ENCODE measurements at regions not wholly inside any gene's neighbourhood (a gene's known extent, or its start where the extent isn't known, plus 50 kb on each side); places are given as distances from the start of the nearest gene placed in this dataset.
"Not testable (repeated sequence)": the region's sequence is repeated elsewhere in the genome, so short reads cannot be mapped to it uniquely, and the experiment has no call there.

- no peaks in the 10 kb centered on the region for H3K4me1 ChIP-seq (ENCODE audit: insufficient read depth, insufficient read length)
- H3K36me3 ChIP-seq (ENCODE audit: insufficient read depth, insufficient read length, low read length), result no peaks in the 10 kb centered on the region
- DNase-seq (ENCODE audit: low read depth, low spot score), result no peak
- no peak for TF ChIP-seq SUZ12 (IDR thresholded peaks at IDR 0.05; ENCODE audit: extremely low read depth, insufficient read depth, insufficient read length)
- TF ChIP-seq ZNF274 (IDR thresholded peaks at IDR 0.05; ENCODE audit: low read depth, low read length), result no peak
- TF ChIP-seq YY1 (IDR thresholded peaks at IDR 0.05; ENCODE audit: insufficient read depth, insufficient read length), result no peak
- no peaks in the 10 kb centered on the region for H3K27me3 ChIP-seq (ENCODE audit: insufficient read depth, insufficient read length)
- H3K9ac ChIP-seq (ENCODE audit: insufficient read length, low read depth), result no peak overlapping the region
- H3K4me3 ChIP-seq (ENCODE audit: insufficient read length, low read depth), result no peak overlapping the region
- no peaks in the 10 kb centered on the region for H3K9me3 ChIP-seq (ENCODE audit: insufficient read depth, low read length)
These were observed 193.9 kb downstream of the NAF1 start for GRCh38 chr4:162972661-162973330.

GRCh38 chr4:162969194-162969593 is 197.5 kb downstream of the NAF1 start:
- H3K9ac ChIP-seq (ENCODE audit: insufficient read length, low read depth), result no peak overlapping the region
- H3K27me3 ChIP-seq (ENCODE audit: insufficient read depth, insufficient read length), result no peaks in the 10 kb centered on the region
- no peak for DNase-seq (ENCODE audit: low read depth, low spot score)
- no peak overlapping the region for H3K4me3 ChIP-seq (ENCODE audit: insufficient read length, low read depth)
- TF ChIP-seq SUZ12 (IDR thresholded peaks at IDR 0.05; ENCODE audit: extremely low read depth, insufficient read depth, insufficient read length), result no peak
- no peak for TF ChIP-seq ZNF274 (IDR thresholded peaks at IDR 0.05; ENCODE audit: low read depth, low read length)
- no peak for TF ChIP-seq YY1 (IDR thresholded peaks at IDR 0.05; ENCODE audit: insufficient read depth, insufficient read length)
- H3K9me3 ChIP-seq (ENCODE audit: insufficient read depth, low read length), result no peaks in the 10 kb centered on the region
- H3K36me3 ChIP-seq (ENCODE audit: insufficient read depth, insufficient read length, low read length), result no peaks in the 10 kb centered on the region
- H3K4me1 ChIP-seq (ENCODE audit: insufficient read depth, insufficient read length), result no peaks in the 10 kb centered on the region

- H3K4me3 ChIP-seq (ENCODE audit: insufficient read length, low read depth); H3K27me3 ChIP-seq (ENCODE audit: insufficient read depth, insufficient read length); H3K9me3 ChIP-seq (ENCODE audit: insufficient read depth, low read length); H3K36me3 ChIP-seq (ENCODE audit: insufficient read depth, insufficient read length, low read length); H3K9ac ChIP-seq (ENCODE audit: insufficient read length, low read depth); DNase-seq (ENCODE audit: low read depth, low spot score); H3K4me1 ChIP-seq (ENCODE audit: insufficient read depth, insufficient read length): not testable (repeated sequence)
These were observed 200.7 kb downstream of the NAF1 start for GRCh38 chr4:162965978-162966377.

GRCh38 chr4:162959046-162959445 is 207.6 kb downstream of the NAF1 start:
- DNase-seq (ENCODE audit: low read depth, low spot score), result no peak
- H3K9me3 ChIP-seq (ENCODE audit: insufficient read depth, low read length), result no peaks in the 10 kb centered on the region
- no peak overlapping the region for H3K9ac ChIP-seq (ENCODE audit: insufficient read length, low read depth)
- H3K27me3 ChIP-seq (ENCODE audit: insufficient read depth, insufficient read length), result no peaks in the 10 kb centered on the region
- TF ChIP-seq SUZ12 (IDR thresholded peaks at IDR 0.05; ENCODE audit: extremely low read depth, insufficient read depth, insufficient read length) (no peak), ZNF274 (IDR thresholded peaks at IDR 0.05; ENCODE audit: low read depth, low read length) (no peak), YY1 (IDR thresholded peaks at IDR 0.05; ENCODE audit: insufficient read depth, insufficient read length) (no peak)
- H3K4me3 ChIP-seq (ENCODE audit: insufficient read length, low read depth), result no peak overlapping the region
- no peaks in the 10 kb centered on the region for H3K36me3 ChIP-seq (ENCODE audit: insufficient read depth, insufficient read length, low read length)
- no peaks in the 10 kb centered on the region for H3K4me1 ChIP-seq (ENCODE audit: insufficient read depth, insufficient read length)

GRCh38 chr4:162957521-162958143 is 209.1 kb downstream of the NAF1 start:
- no peak for DNase-seq (ENCODE audit: low read depth, low spot score)
- H3K9me3 ChIP-seq (ENCODE audit: insufficient read depth, low read length), result no peaks in the 10 kb centered on the region
- H3K4me3 ChIP-seq (ENCODE audit: insufficient read length, low read depth), result no peak overlapping the region

GRCh38 chr4:162954976-162955375 is 211.7 kb downstream of the NAF1 start:
- Histone ChIP-seq H3K27me3 (ENCODE audit: insufficient read depth, insufficient read length) (no peaks in the 10 kb centered on the region), H3K9ac (ENCODE audit: insufficient read length, low read depth) (no peak overlapping the region), H3K36me3 (ENCODE audit: insufficient read depth, insufficient read length, low read length) (no peaks in the 10 kb centered on the region), H3K4me3 (ENCODE audit: insufficient read length, low read depth) (no peak overlapping the region), H3K9me3 (ENCODE audit: insufficient read depth, low read length) (no peaks in the 10 kb centered on the region), H3K4me1 (ENCODE audit: insufficient read depth, insufficient read length) (no peaks in the 10 kb centered on the region)
- TF ChIP-seq YY1 (IDR thresholded peaks at IDR 0.05; ENCODE audit: insufficient read depth, insufficient read length), result no peak
- no peak for TF ChIP-seq SUZ12 (IDR thresholded peaks at IDR 0.05; ENCODE audit: extremely low read depth, insufficient read depth, insufficient read length)
- no peak for TF ChIP-seq ZNF274 (IDR thresholded peaks at IDR 0.05; ENCODE audit: low read depth, low read length)
- no peak for DNase-seq (ENCODE audit: low read depth, low spot score)

More at GRCh38 chr4:162957521-162958143, 209.1 kb downstream of the NAF1 start:
- Histone ChIP-seq H3K36me3 (ENCODE audit: insufficient read depth, insufficient read length, low read length) (no peaks in the 10 kb centered on the region), H3K9ac (ENCODE audit: insufficient read length, low read depth) (no peak overlapping the region), H3K27me3 (ENCODE audit: insufficient read depth, insufficient read length) (no peaks in the 10 kb centered on the region), H3K4me1 (ENCODE audit: insufficient read depth, insufficient read length) (no peaks in the 10 kb centered on the region)
- TF ChIP-seq SUZ12 (IDR thresholded peaks at IDR 0.05; ENCODE audit: extremely low read depth, insufficient read depth, insufficient read length), result no peak
- no peak for TF ChIP-seq ZNF274 (IDR thresholded peaks at IDR 0.05; ENCODE audit: low read depth, low read length)
- TF ChIP-seq YY1 (IDR thresholded peaks at IDR 0.05; ENCODE audit: insufficient read depth, insufficient read length), result no peak

- no peak for TF ChIP-seq SUZ12 (IDR thresholded peaks at IDR 0.05; ENCODE audit: extremely low read depth, insufficient read depth, insufficient read length)
- TF ChIP-seq YY1 (IDR thresholded peaks at IDR 0.05; ENCODE audit: insufficient read depth, insufficient read length), result no peak
- no peak for TF ChIP-seq ZNF274 (IDR thresholded peaks at IDR 0.05; ENCODE audit: low read depth, low read length)
- no peaks in the 10 kb centered on the region for H3K36me3 ChIP-seq (ENCODE audit: insufficient read depth, insufficient read length, low read length)
These were observed 214.5 kb downstream of the NAF1 start for GRCh38 chr4:162952232-162952631.

More at GRCh38 chr4:162952232-162952631, 214.5 kb downstream of the NAF1 start:
- no peak overlapping the region for H3K9ac ChIP-seq (ENCODE audit: insufficient read length, low read depth)
- peak; percentile 8 for DNase-seq (ENCODE audit: low read depth, low spot score)
- H3K4me3 ChIP-seq (ENCODE audit: insufficient read length, low read depth), result no peak overlapping the region
- H3K4me1 ChIP-seq (ENCODE audit: insufficient read depth, insufficient read length), result no peaks in the 10 kb centered on the region
- no peaks in the 10 kb centered on the region for H3K27me3 ChIP-seq (ENCODE audit: insufficient read depth, insufficient read length)
- no peaks in the 10 kb centered on the region for H3K9me3 ChIP-seq (ENCODE audit: insufficient read depth, low read length)

Measured in NT2/D1 (cell line).